Parathyroid adenoma (tissue), 2 donors: ENCODE measurements at regions not wholly inside any gene's neighbourhood (a gene's known extent, or its start where the extent isn't known, plus 50 kb on each side); places are given as distances from the start of the nearest gene placed in this dataset.

ENCODE experiments used
- H2AFZ ChIP-seq: fragments of 300-600 bp; sonication (generic); one replicate; pipeline ENCODE4 v1.7.0; 2017; ENCODE audit warnings: antibody characterized with exemption, mild to moderate bottlenecking
- H3K27ac ChIP-seq: fragments of 300-600 bp; sonication (generic); one replicate; pipeline ENCODE4 v1.7.0; 2017
- H3K27me3 ChIP-seq: fragments of 300-600 bp; sonication (generic); one replicate; pipeline ENCODE4 v1.7.0; 2017; ENCODE audit warnings: low read length; ENCODE audit not compliant: control insufficient read depth, insufficient read depth
- H3K36me3 ChIP-seq: fragments of 300-600 bp; sonication (generic); one replicate; pipeline ENCODE4 v1.7.0; 2017; ENCODE audit warnings: low read length; ENCODE audit not compliant: control insufficient read depth, insufficient read depth
- H3K4me1 ChIP-seq: fragments of 300-600 bp; sonication (generic); one replicate; pipeline ENCODE4 v1.7.0; 2017; ENCODE audit warnings: control low read depth
- H3K4me2 ChIP-seq: fragments of 300-600 bp; sonication (generic); one replicate; pipeline ENCODE4 v1.7.0; 2017; ENCODE audit warnings: low read length
- H3K4me3 ChIP-seq: fragments of 300-600 bp; sonication (generic); one replicate; pipeline ENCODE4 v1.7.0; 2017; ENCODE audit warnings: low read depth, low read length
- H3K79me2 ChIP-seq: fragments of 300-600 bp; sonication (generic); one replicate; pipeline ENCODE4 v1.7.0; 2017; ENCODE audit warnings: control low read depth
- H3K9ac ChIP-seq: fragments of 300-600 bp; sonication (generic); one replicate; pipeline ENCODE4 v1.7.0; 2017; ENCODE audit warnings: mild to moderate bottlenecking
- H3K9me3 ChIP-seq: fragments of 300-600 bp; sonication (generic); one replicate; pipeline ENCODE4 v1.7.0; 2017; ENCODE audit warnings: low read length; ENCODE audit not compliant: control insufficient read depth
- TF ChIP-seq, protein P1 (sequence below): fragments of 300-600 bp; sonication (generic); IDR thresholded peaks from one replicate; pipeline ENCODE4 v1.7.0; 2017; ENCODE audit warnings: antibody characterized with exemption, mild to moderate bottlenecking
- donor health status: primary hyperparathyroidism.

DNA sequence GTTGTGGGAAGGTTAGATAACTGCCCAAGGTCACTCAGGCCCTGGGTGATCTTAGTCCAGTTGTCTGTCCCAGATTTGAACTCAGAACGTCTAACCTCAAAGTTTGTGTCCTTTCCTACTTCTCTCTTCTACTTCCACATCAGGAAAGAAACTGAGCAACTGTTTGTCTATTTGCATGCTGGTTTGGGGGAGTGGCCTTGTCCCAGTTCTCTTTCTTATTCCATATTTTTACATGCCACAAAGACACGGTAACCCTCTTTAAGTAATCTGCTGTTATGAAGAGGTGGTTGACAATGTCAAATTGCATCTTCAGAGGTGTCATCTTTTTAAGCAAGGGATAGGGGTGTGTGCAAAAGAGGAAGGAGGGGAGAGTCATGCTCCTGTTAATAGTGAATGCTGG lies 432.5 kb downstream of the HS3ST3B1 start:
- H3K4me2 ChIP-seq, result no peak overlapping the region
- no peaks in the 10 kb centered on the region for H3K4me1 ChIP-seq
- H3K4me3 ChIP-seq, result no peak overlapping the region
- H3K36me3 ChIP-seq, result no peaks in the 10 kb centered on the region
- no peak overlapping the region for H3K9ac ChIP-seq
- no peaks in the 10 kb centered on the region for H3K79me2 ChIP-seq
- H3K9me3 ChIP-seq, result no peaks in the 10 kb centered on the region
- TF ChIP-seq, protein P1, sequence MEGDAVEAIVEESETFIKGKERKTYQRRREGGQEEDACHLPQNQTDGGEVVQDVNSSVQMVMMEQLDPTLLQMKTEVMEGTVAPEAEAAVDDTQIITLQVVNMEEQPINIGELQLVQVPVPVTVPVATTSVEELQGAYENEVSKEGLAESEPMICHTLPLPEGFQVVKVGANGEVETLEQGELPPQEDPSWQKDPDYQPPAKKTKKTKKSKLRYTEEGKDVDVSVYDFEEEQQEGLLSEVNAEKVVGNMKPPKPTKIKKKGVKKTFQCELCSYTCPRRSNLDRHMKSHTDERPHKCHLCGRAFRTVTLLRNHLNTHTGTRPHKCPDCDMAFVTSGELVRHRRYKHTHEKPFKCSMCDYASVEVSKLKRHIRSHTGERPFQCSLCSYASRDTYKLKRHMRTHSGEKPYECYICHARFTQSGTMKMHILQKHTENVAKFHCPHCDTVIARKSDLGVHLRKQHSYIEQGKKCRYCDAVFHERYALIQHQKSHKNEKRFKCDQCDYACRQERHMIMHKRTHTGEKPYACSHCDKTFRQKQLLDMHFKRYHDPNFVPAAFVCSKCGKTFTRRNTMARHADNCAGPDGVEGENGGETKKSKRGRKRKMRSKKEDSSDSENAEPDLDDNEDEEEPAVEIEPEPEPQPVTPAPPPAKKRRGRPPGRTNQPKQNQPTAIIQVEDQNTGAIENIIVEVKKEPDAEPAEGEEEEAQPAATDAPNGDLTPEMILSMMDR, result no peak
- H3K27ac ChIP-seq, result no peak overlapping the region
- no peaks in the 10 kb centered on the region for H3K27me3 ChIP-seq
- no peak overlapping the region for H2AFZ ChIP-seq

GRCh38 chr17:14732211-14732610 lies 431.3 kb downstream of the HS3ST3B1 start:
- Histone ChIP-seq H3K27me3 (no peaks in the 10 kb centered on the region), H3K4me2 (no peak overlapping the region), H3K4me1 (no peaks in the 10 kb centered on the region), H3K36me3 (no peaks in the 10 kb centered on the region), H3K9ac (no peak overlapping the region), H3K27ac (no peak overlapping the region), H3K79me2 (no peaks in the 10 kb centered on the region), H2AFZ (no peak overlapping the region), H3K9me3 (no peaks in the 10 kb centered on the region), H3K4me3 (no peak overlapping the region)
- TF ChIP-seq, protein P1, result no peak

DNA sequence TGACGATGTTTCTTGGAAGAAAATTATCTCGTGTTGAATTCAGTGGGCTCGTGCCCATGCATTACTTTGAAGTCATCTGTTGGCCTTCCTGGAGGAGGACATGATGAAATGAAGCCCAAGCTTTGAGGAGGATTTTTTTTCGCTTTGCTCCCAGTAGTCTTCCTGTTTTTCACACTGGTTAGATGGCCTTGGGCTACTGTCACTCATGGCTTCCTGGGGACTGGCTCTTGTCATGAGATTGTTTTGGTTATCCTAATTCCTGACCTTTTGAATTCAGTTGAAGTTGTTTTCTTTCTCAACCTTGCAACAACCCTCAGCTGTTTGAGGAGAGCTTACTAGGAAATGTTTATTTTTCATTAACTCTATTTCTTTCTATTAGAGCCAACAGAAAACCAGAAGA lies 430.7 kb downstream of the HS3ST3B1 start:
- Histone ChIP-seq H3K4me1 (no peaks in the 10 kb centered on the region), H3K79me2 (no peaks in the 10 kb centered on the region), H3K4me3 (no peak overlapping the region), H3K4me2 (no peak overlapping the region), H3K9ac (no peak overlapping the region), H2AFZ (no peak overlapping the region), H3K27ac (no peak overlapping the region), H3K27me3 (no peaks in the 10 kb centered on the region), H3K36me3 (no peaks in the 10 kb centered on the region), H3K9me3 (no peaks in the 10 kb centered on the region)
- TF ChIP-seq, protein P1, result no peak

GRCh38 chr17:14730821-14731220 lies 429.9 kb downstream of the HS3ST3B1 start:
- H3K9me3 ChIP-seq, result no peaks in the 10 kb centered on the region
- no peaks in the 10 kb centered on the region for H3K79me2 ChIP-seq
- H3K4me3 ChIP-seq, result no peak overlapping the region
- no peak overlapping the region for H2AFZ ChIP-seq
- no peak overlapping the region for H3K27ac ChIP-seq
- no peaks in the 10 kb centered on the region for H3K27me3 ChIP-seq
- no peak overlapping the region for H3K9ac ChIP-seq
- no peaks in the 10 kb centered on the region for H3K36me3 ChIP-seq
- TF ChIP-seq, protein P1, result no peak
- H3K4me1 ChIP-seq, result no peaks in the 10 kb centered on the region
- no peak overlapping the region for H3K4me2 ChIP-seq

DNA sequence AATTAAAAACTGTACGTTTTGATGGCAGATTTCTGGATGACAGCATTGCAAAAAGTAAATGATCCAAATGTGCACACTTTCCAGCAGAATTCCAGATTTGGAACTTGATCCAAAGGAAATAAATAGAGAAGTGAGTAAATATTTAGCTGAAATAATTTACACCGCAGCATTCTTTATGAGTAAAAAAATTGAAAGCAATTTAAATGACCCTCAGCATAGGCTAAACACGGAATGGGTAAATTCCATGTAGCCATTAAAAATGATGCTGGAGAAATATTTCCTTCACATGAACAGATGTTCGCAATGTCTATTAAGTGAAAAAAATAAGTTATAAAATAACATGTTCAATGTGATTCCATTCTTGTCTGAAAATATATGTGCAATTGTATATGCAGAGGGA lies 424.8 kb downstream of the HS3ST3B1 start:
- Histone ChIP-seq H3K79me2 (no peaks in the 10 kb centered on the region), H3K4me1 (no peaks in the 10 kb centered on the region), H3K27me3 (no peaks in the 10 kb centered on the region), H3K27ac (no peak overlapping the region), H3K36me3 (no peaks in the 10 kb centered on the region), H3K9ac (no peak overlapping the region), H3K4me2 (no peak overlapping the region), H3K4me3 (no peak overlapping the region), H3K9me3 (no peaks in the 10 kb centered on the region), H2AFZ (no peak overlapping the region)
- TF ChIP-seq, protein P1, result no peak
